Myocyte (in vitro differentiated cells): ENCODE measurements at regions not wholly inside any gene's neighbourhood (a gene's known extent, or its start where the extent isn't known, plus 50 kb on each side); places are given as distances from the start of the nearest gene placed in this dataset.
"Not testable (repeated sequence)": the region's sequence is repeated elsewhere in the genome, so short reads cannot be mapped to it uniquely, and the experiment has no call there.

ENCODE experiments used
- DNase-seq: peaks from one replicate; pipeline ENCODE4 v3.0.0-alpha.2; 2012; ENCODE audit warnings: low read depth

DNA sequence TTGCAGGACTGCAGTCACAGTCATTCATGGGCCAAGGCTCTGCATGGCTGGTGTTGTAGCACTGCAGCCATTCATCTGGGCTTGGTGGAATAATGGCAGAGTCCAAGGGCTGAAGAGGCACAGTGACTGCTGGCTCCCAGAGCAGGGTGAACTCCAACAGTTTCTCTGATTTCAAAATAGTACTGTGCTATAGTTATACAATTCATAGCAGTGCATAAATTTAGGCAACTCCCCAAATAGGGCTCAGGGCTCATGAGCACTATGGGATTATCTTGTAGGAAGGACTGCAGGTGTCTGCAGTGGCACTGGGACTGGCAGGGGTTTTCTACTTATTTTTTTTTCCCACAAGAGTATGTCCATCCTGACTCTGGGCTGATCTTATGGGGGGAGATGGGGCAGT, 642.5 kb upstream of the SGCD start:
- no peak for DNase-seq

DNA sequence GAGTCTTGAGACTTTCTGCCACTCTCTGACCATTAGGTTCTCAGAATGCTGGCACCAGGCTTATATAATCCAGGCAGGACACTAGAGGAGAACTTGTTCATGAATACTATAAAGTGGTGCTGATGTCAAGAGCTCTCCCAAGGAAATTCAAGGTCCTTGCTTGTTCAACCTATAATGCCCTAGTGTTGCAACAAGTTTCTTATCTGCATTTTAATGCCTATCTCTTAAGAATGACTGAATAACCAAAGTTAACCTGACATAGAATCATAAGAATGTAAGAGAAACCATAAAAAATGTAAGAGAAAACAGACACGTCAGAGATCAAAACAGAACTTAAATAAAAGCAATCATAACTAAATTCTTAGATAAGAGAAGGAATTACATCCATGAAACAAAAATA, 640.8 kb upstream of the SGCD start:
- no peak for DNase-seq

DNA sequence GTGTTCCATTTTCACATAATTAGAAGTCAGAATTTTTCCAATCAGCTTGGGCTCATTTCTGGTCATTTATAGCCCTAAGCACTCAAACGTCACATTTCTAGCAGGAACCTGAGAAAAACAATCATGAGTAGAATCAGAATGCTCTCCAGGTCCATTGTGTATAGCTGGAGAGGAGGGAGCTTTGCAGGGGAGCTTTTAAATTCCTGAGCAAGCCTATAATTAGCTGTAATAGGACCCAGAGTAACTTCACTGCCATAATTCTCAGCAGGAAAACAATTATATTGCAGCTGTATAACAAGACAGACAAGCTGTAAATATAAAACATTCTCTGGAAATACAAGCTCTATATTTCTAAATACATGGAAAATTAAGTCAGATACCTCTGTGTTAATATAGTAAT, 637.6 kb upstream of the SGCD start:
- no peak for DNase-seq

DNA sequence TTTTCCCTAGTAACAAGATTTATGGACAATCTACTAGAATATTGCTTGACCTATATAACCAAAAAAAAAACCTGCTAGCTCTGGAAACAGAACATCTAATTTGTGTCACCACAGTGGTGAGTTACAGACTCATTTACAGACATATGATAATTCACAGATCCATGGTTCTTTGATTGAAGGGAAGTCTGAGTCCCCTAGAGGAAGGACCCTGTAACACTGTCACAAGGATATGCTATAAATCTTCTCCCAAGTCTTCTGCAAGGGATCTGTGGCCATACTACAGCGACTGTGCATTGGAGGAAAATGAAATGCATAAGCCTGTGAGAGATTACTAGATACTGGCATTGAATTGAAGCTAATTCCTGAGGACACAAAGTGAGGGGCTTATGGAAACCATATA, 630.6 kb upstream of the SGCD start:
- DNase-seq, result no peak

DNA sequence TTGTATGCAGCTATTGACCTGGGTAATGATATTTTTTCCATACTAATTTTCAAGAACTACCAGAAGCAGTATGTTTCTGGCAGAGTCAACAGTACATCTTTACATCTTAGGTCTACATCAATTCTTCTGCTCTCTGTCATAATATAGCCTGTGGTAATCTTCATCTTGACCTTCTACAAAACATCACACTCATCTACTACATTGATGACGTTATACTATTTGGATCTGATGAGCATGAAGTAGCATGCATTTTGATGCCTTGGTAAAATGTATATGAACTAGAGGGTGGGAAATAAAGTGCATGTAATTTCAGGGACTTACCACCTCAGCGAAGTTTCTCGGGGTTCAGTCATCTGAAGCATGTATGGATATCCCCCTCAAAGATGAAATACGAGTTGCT, 629.7 kb upstream of the SGCD start:
- no peak for DNase-seq

DNA sequence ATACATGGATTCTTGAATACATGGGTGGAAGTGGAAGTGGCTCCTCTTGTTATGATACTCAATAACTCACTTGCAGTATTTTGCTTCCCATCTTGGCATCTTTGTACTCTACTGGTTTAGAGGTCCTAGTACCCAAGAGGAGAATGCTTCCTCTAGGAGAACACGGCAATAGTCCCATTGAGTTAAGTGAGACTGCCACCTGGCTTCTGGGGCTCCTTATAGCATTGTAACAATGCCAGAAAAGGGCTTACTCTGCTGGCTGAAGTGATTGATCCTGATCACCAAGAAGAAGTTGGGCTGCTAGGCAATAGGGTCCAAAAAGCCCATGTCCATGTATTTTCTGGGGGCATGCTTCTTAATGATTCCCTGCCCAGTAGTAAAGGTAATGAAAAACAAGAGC, 627.6 kb upstream of the SGCD start:
- no peak for DNase-seq

DNA sequence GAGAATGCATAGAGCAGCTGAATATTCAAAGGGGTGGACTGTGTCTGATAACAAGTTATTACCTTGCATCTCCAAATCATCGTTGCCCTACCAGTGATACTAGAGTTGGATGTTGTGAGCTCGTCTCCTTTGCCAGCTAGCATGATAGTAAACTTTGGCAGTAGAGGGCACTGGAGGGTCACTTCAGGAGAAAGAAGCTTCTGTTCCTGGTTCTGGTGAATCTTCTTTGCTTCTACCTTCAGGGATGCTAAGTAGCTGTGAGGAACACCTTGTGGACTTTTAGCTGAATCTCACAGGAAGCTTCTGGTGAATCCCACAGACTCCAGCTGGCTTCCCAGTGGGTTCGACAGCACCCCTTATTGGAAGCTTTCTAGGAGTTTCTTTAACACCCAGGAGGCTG, 626.6 kb upstream of the SGCD start:
- peak; percentile 1 for DNase-seq

DNA sequence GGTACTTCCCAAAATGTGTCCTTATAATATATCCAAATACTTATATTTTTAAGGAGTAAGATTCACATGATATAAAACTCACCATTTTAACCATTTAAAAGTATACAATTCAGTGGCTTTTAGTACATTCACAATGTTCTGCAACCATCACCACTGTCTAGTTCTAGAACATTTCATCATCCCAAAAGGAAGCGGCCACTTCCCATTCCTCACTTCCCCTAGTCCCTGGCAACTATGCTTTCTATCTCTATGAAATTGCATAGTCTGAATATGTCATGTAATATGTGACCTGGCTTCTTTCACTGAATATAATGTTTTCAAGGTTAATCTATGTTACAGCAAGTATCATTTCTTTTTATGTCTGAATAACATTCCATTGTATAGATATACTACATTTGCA, 615.1 kb upstream of the SGCD start:
- no peak for DNase-seq

DNA sequence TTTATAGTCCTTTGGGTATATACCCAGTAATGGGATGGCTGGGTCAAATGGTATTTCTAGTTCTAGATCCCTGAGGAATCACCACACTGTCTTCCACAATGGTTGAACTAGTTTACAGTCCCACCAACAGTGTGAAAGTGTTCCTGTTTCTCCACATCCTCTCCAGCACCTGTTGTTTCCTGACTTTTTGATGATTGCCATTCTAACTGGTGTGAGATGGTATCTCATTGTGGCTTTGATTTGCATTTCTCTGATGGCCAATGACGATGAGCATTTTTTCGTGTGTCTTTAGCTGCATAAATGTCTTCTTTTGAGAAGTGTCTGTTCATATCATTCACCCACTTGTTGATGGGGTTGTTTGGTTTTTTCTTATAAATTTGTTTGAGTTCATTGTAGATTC, 612.5 kb upstream of the SGCD start:
- not testable (repeated sequence) for DNase-seq

DNA sequence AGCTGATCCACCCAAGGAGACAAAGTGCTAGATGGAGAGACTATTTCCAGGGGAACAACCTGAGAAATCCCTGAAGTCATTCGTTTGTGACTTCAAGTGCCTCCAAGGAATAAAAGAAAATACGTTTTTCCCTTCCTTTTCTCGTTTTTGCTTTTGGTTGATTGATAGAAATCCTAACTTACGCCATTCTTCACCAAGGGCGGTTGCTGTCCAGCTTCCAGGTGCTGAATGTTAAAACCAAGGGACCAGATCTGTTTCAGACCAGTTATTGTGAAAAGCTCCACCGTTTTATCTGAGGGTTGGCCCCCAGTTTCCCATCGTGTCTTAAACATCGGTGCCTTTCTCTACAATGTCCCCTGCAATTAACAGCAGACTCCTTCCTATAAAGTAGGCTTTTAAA, 600.7 kb upstream of the SGCD start:
- peak; percentile 9 for DNase-seq

DNA sequence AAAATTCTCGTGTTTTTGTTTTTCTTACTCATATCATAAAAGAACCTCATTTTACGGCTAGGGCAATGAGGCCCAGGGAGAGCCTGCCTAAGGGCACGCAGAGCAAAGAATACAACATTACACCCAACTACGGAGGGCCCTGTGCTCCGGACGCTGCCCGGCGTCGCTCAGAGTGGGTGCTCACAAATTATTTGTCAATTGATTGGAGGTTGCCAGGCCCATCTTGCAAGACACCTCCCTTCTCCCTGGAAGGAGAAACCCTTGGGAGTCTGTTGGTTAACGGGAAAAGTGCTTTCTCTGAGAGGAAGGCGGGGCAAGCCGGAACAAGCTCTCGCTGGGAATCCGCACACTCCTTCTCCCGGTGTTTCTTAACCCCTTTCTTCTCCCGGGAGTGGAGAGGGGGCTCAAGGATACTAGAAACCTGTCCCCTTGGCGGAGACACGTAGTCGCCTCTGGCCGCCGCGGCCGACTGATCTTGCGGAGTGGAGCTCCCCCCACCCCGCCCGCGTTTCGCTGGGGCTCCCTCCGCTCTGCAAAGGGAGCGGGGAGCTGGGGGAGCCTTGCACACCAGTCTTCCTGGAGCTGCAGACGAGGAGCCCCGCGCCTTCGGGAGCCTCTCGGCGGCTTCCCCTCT, 599.3 kb upstream of the SGCD start:
- DNase-seq, result no peak

DNA sequence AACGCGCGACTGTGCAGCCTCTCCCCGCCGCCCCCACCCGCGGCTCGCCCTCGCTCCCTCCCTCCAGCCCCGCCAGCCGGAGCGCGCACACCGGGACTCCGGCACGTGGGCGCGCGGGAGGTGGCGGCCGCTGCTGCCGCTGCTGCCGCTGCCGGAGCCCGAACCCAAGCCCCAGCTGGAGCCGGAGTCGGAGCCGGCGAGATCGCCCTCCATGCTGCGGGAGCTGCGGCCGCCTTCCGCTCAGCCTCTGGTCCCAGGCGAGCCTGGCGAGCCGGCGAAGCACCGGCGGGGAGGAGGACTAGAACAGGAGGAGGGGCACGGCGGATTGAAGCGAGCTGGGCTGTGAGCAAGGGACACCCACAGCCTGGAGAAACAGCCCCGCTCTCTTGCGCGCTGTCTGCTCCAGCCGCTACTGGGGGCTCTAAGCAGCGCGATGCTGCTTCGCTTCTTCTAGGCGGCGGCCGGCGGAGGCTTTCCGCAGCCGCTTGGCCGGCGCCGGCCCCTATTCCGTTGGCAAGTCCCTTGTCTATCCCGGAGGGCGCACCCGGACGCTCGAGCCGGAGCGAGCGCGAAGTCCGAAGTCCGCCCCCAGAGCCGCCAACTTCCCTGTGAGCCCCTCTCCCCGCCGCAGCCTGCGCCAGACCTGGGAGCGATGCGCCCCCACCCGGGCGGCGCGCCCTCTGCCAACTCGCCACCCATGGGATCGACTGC, 598.7 kb upstream of the SGCD start:
- DNase-seq, result no peak

DNA sequence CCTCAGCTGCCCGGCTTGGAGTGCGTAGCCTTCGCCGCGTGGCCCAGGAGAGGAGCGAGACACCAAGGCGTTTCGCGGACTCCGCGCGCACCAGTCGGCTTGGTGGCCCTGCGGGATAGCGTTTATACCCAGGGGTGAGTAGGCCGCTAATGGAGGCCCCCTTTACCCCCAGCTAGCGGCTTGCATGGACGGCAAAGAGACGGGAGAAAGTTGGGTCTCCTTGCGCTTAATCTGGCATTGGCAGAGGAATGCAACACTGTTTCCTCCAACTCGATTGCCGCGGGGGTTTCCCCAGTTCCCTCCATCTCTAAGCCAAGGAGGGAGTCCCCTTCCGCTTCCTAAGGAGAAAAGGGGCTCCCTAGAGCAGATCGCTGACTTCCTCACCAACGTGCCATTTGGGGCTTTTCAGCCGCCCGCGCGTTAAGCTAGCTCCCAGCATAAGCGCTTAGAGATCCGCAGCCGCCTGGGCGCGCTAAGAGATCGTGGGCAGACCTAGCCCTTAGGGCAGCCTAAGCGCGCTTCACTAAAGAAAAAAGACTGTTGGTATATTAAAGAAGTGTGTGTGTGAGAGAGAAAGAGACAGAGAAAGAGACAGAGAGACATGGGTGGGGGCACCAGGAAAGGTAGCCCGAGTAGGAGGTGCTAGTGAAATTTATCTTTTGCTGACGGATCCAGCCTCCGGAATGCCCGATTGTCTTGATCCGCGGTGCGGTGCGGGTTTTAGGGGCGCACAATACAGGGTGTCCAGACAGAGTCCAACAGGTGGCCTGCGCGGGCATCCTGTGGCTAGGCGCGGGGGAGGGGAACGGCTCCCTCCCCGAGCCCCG, 597.9 kb upstream of the SGCD start:
- DNase-seq, result no peak

DNA sequence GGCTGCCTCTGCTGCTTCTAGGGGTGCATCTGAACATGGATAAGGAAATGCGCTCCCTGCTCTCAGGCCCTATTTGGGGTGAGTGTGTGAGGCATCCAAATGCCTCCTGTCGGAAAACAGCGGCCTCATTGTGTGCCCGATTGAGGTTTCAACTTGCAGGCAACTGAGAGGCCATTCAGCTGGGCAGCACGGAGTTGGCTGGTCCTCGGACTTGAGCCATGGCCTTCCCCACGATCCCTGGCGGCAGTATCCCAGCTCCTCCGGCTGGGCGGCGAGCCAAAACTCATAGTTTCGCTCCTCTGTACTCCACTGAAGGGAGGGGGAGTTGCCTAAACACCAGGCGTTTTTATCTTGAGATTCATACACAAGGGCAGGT, 597.3 kb upstream of the SGCD start:
- DNase-seq, result no peak

DNA sequence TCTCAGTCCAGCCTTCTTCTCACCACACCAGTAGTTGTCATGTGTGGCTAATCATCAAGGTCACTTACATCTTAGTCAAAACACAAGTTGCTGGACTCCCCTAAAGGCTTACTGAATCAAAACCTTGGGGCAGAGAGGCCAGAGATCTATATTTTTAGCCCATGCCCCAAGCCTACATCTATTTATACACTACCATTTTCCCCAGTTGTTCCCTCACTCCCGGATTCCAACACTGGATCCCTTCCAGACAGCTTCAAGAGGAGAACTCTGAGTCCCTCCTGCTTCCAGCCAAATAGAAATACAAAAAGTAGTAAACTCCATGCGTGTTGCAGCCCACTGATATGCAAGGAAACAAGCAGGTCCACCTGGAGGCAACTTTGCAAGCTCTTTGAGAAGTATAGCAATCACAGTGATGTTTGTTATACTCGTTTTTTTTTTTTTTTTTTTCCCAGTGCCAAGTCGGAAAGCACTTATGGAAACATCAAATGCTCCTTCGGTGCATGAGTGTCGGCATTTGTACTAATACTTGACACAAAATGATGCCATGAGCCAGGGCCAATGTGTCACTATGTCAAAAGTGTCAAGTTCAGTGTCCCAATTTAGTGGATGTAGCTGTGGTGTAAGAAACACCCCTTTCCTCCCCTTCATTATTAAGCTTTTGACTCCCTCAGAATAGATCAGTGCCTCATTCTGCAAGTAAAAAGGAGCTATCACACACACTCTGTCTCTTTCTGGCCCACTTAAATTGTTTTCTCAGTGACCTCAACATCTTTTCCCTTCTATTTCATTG, 594.2 kb upstream of the SGCD start:
- no peak for DNase-seq

DNA sequence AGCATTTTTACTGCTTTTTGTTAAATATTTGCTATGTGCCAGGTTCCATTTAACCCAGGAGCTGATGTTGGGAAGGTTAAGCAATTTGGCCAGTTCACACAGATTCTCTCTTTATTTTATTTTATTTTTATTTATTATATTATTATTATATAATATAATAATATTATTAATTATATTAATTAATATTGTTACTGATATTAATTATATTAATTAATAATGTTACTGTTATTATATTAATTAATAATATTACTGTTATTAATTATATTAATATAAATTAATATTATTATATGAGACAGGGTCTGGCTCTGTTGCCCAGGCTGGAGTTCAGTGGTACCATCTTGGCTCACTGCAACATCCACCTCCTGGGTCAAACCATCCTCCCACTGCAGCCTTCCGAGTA, 593.0 kb upstream of the SGCD start:
- no peak for DNase-seq

DNA sequence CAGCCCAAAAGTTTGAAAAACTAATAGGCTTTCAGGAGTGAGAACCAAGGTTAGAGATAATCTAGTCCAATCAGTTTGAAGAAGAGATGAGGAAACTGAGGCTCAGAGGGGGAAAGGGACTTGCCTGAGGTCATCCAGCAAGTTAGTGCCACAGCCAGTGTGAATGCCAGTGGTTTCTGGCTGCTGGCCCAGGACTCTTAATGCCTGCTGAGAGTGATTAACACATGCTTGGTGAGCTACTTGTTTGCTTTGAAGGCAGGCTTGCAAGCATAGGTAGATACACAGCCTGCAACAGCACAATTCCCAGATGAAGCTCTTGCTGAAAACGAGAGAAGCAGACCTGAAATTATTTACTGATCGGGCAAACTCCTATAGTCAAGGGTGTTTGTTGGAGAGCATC, 591.6 kb upstream of the SGCD start:
- no peak for DNase-seq

DNA sequence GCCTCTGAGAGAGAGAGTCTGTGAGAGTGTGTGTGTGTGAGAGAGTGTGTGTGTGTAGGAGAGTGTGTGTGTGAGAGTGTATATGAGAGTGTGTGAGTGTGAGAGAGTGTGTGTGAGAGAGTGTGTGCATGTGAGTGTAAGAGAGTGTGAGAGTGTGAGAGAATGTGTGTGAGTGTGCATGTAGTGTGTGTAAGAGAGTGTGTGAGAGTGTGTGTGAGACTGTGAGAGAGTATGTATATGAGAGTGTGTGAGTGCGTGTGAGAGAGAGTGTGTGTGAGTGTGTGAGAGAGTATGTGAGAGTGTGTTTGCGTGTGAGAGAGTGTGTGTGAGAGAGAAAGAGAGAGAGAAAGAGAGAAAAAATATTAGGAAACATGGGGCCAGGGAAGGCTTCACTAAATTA, 588.3 kb upstream of the SGCD start:
- DNase-seq, result no peak

DNA sequence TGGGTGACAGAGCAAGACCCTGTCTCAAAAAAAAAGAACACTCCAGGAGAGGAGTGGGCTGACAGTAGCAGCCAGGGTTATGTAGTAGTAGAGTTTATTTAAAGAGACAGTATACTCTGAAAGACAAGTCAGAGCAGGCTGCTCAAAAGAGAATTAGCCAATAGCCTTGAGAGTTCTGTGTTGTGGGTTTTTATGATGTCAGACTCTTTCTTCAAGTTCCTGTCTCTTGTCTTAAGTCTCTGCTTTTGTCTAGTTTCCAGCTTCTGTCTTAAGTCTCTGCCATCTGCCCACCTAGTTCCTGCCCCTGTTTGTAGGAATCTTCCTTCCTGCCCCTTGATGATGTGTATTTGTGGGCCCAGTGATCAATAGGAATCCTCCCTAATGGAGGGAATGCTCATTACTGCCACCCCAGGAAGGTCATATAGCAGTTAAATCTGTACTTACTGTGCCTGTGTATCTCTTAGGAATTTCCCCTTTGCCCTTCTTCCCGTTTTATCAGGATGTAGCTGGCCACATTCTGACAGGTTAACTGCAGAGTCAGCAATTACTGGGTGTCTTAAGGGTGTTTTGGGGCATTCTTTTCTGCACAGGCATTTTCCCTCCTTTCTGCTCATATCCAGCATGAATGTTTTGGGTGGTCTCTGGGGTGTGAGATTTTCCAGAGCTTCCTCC, 580.5 kb upstream of the SGCD start:
- DNase-seq, result no peak

DNA sequence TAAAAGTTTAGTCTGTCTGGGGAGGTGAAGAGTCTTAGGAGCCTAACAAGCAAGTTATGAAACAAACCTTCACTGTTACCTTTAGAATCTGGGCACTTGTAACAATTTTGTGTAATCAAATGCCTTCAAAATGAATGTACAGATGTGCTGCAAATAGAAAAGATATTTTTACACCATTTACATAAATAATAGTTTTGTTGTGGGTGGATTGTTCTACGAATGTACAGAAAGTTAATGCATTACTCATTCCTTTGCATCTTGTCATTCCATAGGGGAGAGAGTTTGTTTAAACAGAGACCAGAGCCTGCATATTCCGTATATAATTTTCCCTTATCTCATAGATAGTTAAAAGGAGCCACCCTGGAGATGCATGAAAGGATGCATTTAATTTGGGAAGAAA, 576.9 kb upstream of the SGCD start:
- DNase-seq, result no peak

DNA sequence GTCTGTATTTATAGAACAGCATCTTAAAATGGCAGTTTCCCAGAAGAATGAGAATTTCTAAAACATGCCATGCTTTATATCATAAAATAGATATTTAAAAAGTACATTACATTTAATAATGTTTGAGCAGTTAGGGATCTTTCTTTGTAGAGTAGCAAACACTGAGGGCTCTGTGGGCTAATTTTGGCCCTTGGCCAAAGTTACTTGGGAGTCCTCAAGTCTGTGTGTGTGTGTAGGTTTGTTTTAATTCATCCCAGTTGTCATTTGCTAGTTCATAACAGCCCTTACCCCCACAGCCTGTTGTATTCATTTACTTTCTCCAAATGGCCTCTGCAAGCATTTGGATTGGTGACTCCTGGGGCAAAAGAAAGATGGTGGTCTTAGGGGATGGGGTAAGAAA, 576.4 kb upstream of the SGCD start:
- no peak for DNase-seq
